HPDE6-E6E7 (cell line): ENCODE measurements at regions not wholly inside any gene's neighbourhood (a gene's known extent, or its start where the extent isn't known, plus 50 kb on each side); places are given as distances from the start of the nearest gene placed in this dataset.

Experiments
- DNase-seq: peaks from one replicate; pipeline ENCODE4 v3.0.0; 2011; ENCODE audit warnings: missing footprints; ENCODE audit errors: extremely low spot score

GRCh38 chr9:129330711-129331492 lies 152.8 kb upstream of the IER5L start:
- DNase-seq: no peak

GRCh38 chr9:129328355-129329042 lies 150.4 kb upstream of the IER5L start:
- DNase-seq: no peak

- no peak for DNase-seq
These were observed 149.7 kb upstream of the IER5L start for GRCh38 chr9:129327552-129328328.

- DNase-seq: no peak
These were observed 148.3 kb upstream of the IER5L start for GRCh38 chr9:129326061-129327005.

- DNase-seq: no peak
These were observed 146.9 kb upstream of the IER5L start for GRCh38 chr9:129324808-129325502.

- DNase-seq: no peak
These were observed 146.0 kb upstream of the IER5L start for GRCh38 chr9:129323999-129324553.

GRCh38 chr9:129323376-129323998 lies 145.4 kb upstream of the IER5L start:
- no peak for DNase-seq

- no peak for DNase-seq
These were observed 144.7 kb upstream of the IER5L start for GRCh38 chr9:129322641-129323375.

- no peak for DNase-seq
These were observed 144.1 kb upstream of the IER5L start for GRCh38 chr9:129322022-129322621.

- DNase-seq: no peak
These were observed 143.4 kb upstream of the IER5L start for GRCh38 chr9:129321286-129322021.

GRCh38 chr9:129320575-129321285 lies 142.7 kb upstream of the IER5L start:
- no peak for DNase-seq

GRCh38 chr9:129319938-129320481 lies 141.9 kb upstream of the IER5L start:
- DNase-seq: no peak

- no peak for DNase-seq
These were observed 141.2 kb upstream of the IER5L start for GRCh38 chr9:129319076-129319937.

GRCh38 chr9:129318121-129319075 lies 140.3 kb upstream of the IER5L start:
- DNase-seq: no peak
